Ammon's horn (tissue), 1 donor: ENCODE measurements at regions not wholly inside any gene's neighbourhood (a gene's known extent, or its start where the extent isn't known, plus 50 kb on each side); places are given as distances from the start of the nearest gene placed in this dataset.
"Not testable (repeated sequence)": the region's sequence is repeated elsewhere in the genome, so short reads cannot be mapped to it uniquely, and the experiment has no call there.

Experiments used
- DNase-seq: peaks from one replicate; pipeline ENCODE4 v3.0.0-alpha.2; 2016; ENCODE audit warnings: low spot score

- no peak for DNase-seq
These were observed 259.7 kb downstream of the AHR start for GRCh38 chr7:17558135-17558534.

- no peak for DNase-seq
These were observed 260.3 kb downstream of the AHR start for GRCh38 chr7:17558558-17559332.

GRCh38 chr7:17559388-17559787 is 260.9 kb downstream of the AHR start:
- no peak for DNase-seq

- DNase-seq: no peak
These were observed 262.1 kb downstream of the AHR start for GRCh38 chr7:17560516-17560915.

- no peak for DNase-seq
These were observed 262.5 kb downstream of the AHR start for GRCh38 chr7:17560966-17561365.

- DNase-seq: no peak
These were observed 266.3 kb downstream of the AHR start for GRCh38 chr7:17564678-17565212.

GRCh38 chr7:17580141-17580540 is 281.7 kb downstream of the AHR start:
- peak; percentile 54 for DNase-seq

GRCh38 chr7:17580856-17581255 is 282.4 kb downstream of the AHR start:
- DNase-seq: no peak

- DNase-seq: no peak
These were observed 282.8 kb downstream of the AHR start for GRCh38 chr7:17581301-17581700.

GRCh38 chr7:17582696-17583095 is 284.2 kb downstream of the AHR start:
- not testable (repeated sequence) for DNase-seq

- no peak for DNase-seq
These were observed 285.3 kb downstream of the AHR start for GRCh38 chr7:17583786-17584185.

GRCh38 chr7:17584822-17585221 is 286.4 kb downstream of the AHR start:
- no peak for DNase-seq

- DNase-seq: no peak
These were observed 288.3 kb downstream of the AHR start for GRCh38 chr7:17586711-17587110.

GRCh38 chr7:17588730-17589129 is 290.3 kb downstream of the AHR start:
- DNase-seq: no peak

- DNase-seq: no peak
These were observed 291.2 kb downstream of the AHR start for GRCh38 chr7:17589671-17590070.

- DNase-seq: no peak
These were observed 291.8 kb downstream of the AHR start for GRCh38 chr7:17590221-17590620.

- DNase-seq: no peak
These were observed 295.5 kb downstream of the AHR start for GRCh38 chr7:17593819-17594419.

- DNase-seq: no peak
These were observed 297.1 kb downstream of the AHR start for GRCh38 chr7:17595546-17595945.

GRCh38 chr7:17598305-17598704 is 299.9 kb downstream of the AHR start:
- no peak for DNase-seq

- no peak for DNase-seq
These were observed 300.4 kb downstream of the AHR start for GRCh38 chr7:17598846-17599245.

- DNase-seq: no peak
These were observed 301.4 kb downstream of the AHR start for GRCh38 chr7:17599733-17600339.

- DNase-seq: no peak
These were observed 301.9 kb downstream of the AHR start for GRCh38 chr7:17600340-17600752.

- no peak for DNase-seq
These were observed 303.5 kb downstream of the AHR start for GRCh38 chr7:17601921-17602320.
